NT2/D1 (cell line): ENCODE measurements at regions not wholly inside any gene's neighbourhood (a gene's known extent, or its start where the extent isn't known, plus 50 kb on each side); places are given as distances from the start of the nearest gene placed in this dataset.

Experiments
- SUZ12 ChIP-seq: IDR thresholded peaks from 2 replicates; pipeline ENCODE4 v1.6.1; 2011; ENCODE audit not compliant: insufficient read length, insufficient read depth; ENCODE audit errors: extremely low read depth
- ZNF274 ChIP-seq: IDR thresholded peaks from 2 replicates; pipeline ENCODE4 v1.6.1; 2011; ENCODE audit warnings: mild to moderate bottlenecking, low read depth, low read length

DNA sequence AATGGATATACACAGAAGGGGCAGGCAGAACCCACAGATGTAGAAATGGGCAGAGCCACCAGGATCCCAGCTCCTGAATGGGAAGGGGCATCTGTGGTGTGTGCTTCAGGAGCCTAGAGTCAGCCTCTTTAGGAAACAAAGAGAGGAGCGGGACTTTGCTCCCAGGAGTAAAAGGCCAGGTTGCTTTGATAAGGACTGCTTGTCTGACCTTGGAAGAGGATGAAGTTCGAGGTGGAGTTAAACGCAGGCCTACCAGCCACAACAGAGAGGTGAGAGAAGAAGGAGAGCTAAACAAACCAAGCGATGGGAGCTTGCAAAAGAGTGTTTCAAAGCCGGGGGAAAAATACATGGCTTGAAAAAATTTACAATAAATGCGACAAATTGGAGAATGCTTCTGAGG is 49.9 kb upstream of the TMPRSS2 start:
- TF ChIP-seq ZNF274 (no peak), SUZ12 (no peak)
